GM19023 (cell line): ENCODE measurements at regions not wholly inside any gene's neighbourhood (a gene's known extent, or its start where the extent isn't known, plus 50 kb on each side); places are given as distances from the start of the nearest gene placed in this dataset.
"Not testable (repeated sequence)": the region's sequence is repeated elsewhere in the genome, so short reads cannot be mapped to it uniquely, and the experiment has no call there.

Experiments used
- ATAC-seq: cut with Tn5 transposase; IDR thresholded peaks from one replicate; pipeline ENCODE4 v1.9.1; 2021; ENCODE audit warnings: mild to moderate bottlenecking, moderate library complexity; ENCODE audit not compliant: unreplicated experiment

GRCh38 chr4:116183241-116183640 is 902.1 kb downstream of the TRAM1L1 start:
- no peak for ATAC-seq

- ATAC-seq: no peak
These were observed 905.2 kb downstream of the TRAM1L1 start for GRCh38 chr4:116180157-116180601.

- not testable (repeated sequence) for ATAC-seq
These were observed 934.0 kb downstream of the TRAM1L1 start for GRCh38 chr4:116151371-116151770.

GRCh38 chr4:116150152-116150551 is 935.2 kb downstream of the TRAM1L1 start:
- ATAC-seq: no peak

- ATAC-seq: no peak
These were observed 942.2 kb downstream of the TRAM1L1 start for GRCh38 chr4:116143198-116143597.

GRCh38 chr4:116132946-116133345 is 952.4 kb downstream of the TRAM1L1 start:
- no peak for ATAC-seq

GRCh38 chr4:116126794-116127193 is 958.6 kb downstream of the TRAM1L1 start:
- ATAC-seq: no peak

- ATAC-seq: no peak
These were observed 963.3 kb downstream of the TRAM1L1 start for GRCh38 chr4:116122124-116122523.

GRCh38 chr4:116118221-116118620 is 967.2 kb downstream of the TRAM1L1 start:
- no peak for ATAC-seq

- not testable (repeated sequence) for ATAC-seq
These were observed 972.5 kb downstream of the TRAM1L1 start for GRCh38 chr4:116112861-116113260.

- ATAC-seq: no peak
These were observed 974.7 kb downstream of the TRAM1L1 start for GRCh38 chr4:116110713-116111112.

- ATAC-seq: no peak
These were observed 976.8 kb downstream of the TRAM1L1 start for GRCh38 chr4:116108606-116109005.

- no peak for ATAC-seq
These were observed 984.1 kb downstream of the TRAM1L1 start for GRCh38 chr4:116101321-116101720.

GRCh38 chr4:116099596-116099995 is 985.8 kb downstream of the TRAM1L1 start:
- ATAC-seq: no peak

- ATAC-seq: not testable (repeated sequence)
These were observed 983.9 kb upstream of the NDST4 start for GRCh38 chr4:116097353-116097752.

- no peak for ATAC-seq
These were observed 979.5 kb upstream of the NDST4 start for GRCh38 chr4:116092961-116093360.

- no peak for ATAC-seq
These were observed 975.4 kb upstream of the NDST4 start for GRCh38 chr4:116088771-116089170.

GRCh38 chr4:116082808-116083366 is 969.5 kb upstream of the NDST4 start:
- ATAC-seq: no peak

- ATAC-seq: no peak
These were observed 959.6 kb upstream of the NDST4 start for GRCh38 chr4:116073051-116073450.

- ATAC-seq: no peak
These were observed 956.9 kb upstream of the NDST4 start for GRCh38 chr4:116070283-116070682.

- ATAC-seq: no peak
These were observed 953.4 kb upstream of the NDST4 start for GRCh38 chr4:116066711-116067245.

GRCh38 chr4:116064331-116064730 is 950.9 kb upstream of the NDST4 start:
- ATAC-seq: no peak

GRCh38 chr4:116059361-116059760 is 945.9 kb upstream of the NDST4 start:
- no peak for ATAC-seq
